ENCODE measurements at regions not wholly inside any gene's neighbourhood (a gene's known extent, or its start where the extent isn't known, plus 50 kb on each side); places are given as distances from the start of the nearest gene placed in this dataset.

GRCh38 chr6:14798594-14798982 lies 447.3 kb upstream of the JARID2 start:
- no peaks in the 10 kb centered on the region for H3K9me3 ChIP-seq (ENCODE audit: control insufficient read depth in 1 of 2, low read length in 2 of 2)
- no peak overlapping the region for H3K4me3 ChIP-seq (ENCODE audit: low read depth in 1 of 2, low read length in 2 of 2)
- H3K36me3 ChIP-seq (ENCODE audit: control insufficient read depth in 1 of 2, insufficient read depth in 2 of 2, low read length in 2 of 2): no peaks in the 10 kb centered on the region
- no peaks in the 10 kb centered on the region for H3K27me3 ChIP-seq (ENCODE audit: control insufficient read depth in 1 of 2, insufficient read depth in 2 of 2, low read length in 2 of 2)
- H3K4me1 ChIP-seq (ENCODE audit: control insufficient read depth in 1 of 2, insufficient read depth in 2 of 2, low read length in 2 of 2): no peaks in the 10 kb centered on the region
- no peak overlapping the region for H3K9ac ChIP-seq (ENCODE audit: low read depth in 1 of 2, low read length in 2 of 2)
- no peak overlapping the region for H3K27ac ChIP-seq (ENCODE audit: low read depth, low read length)

GRCh38 chr6:14798996-14799588 lies 446.8 kb upstream of the JARID2 start:
- peaks cover 1 to 4% of the 10 kb centered on the region in 2 donors for H3K4me1 ChIP-seq (ENCODE audit: control insufficient read depth in 1 of 2, insufficient read depth in 2 of 2, low read length in 2 of 2)
- no peak overlapping the region for H3K27ac ChIP-seq (ENCODE audit: low read depth, low read length)
- H3K36me3 ChIP-seq (ENCODE audit: control insufficient read depth in 1 of 2, insufficient read depth in 2 of 2, low read length in 2 of 2): no peaks in the 10 kb centered on the region
- H3K9me3 ChIP-seq (ENCODE audit: control insufficient read depth in 1 of 2, low read length in 2 of 2): no peaks in the 10 kb centered on the region
- no peak overlapping the region for H3K9ac ChIP-seq (ENCODE audit: low read depth in 1 of 2, low read length in 2 of 2)
- no peak overlapping the region for H3K4me3 ChIP-seq (ENCODE audit: low read depth in 1 of 2, low read length in 2 of 2)
- no peaks in the 10 kb centered on the region for H3K27me3 ChIP-seq (ENCODE audit: control insufficient read depth in 1 of 2, insufficient read depth in 2 of 2, low read length in 2 of 2)

- Histone ChIP-seq H3K4me1 (ENCODE audit: control insufficient read depth in 1 of 2, insufficient read depth in 2 of 2, low read length in 2 of 2) (peaks cover 10 to 12% of the 10 kb centered on the region in 2 donors), H3K9ac (ENCODE audit: low read depth in 1 of 2, low read length in 2 of 2) (no peak overlapping the region), H3K9me3 (ENCODE audit: control insufficient read depth in 1 of 2, low read length in 2 of 2) (no peaks in the 10 kb centered on the region), H3K36me3 (ENCODE audit: control insufficient read depth in 1 of 2, insufficient read depth in 2 of 2, low read length in 2 of 2) (no peaks in the 10 kb centered on the region), H3K27ac (ENCODE audit: low read depth, low read length) (no peak overlapping the region), H3K27me3 (ENCODE audit: control insufficient read depth in 1 of 2, insufficient read depth in 2 of 2, low read length in 2 of 2) (no peaks in the 10 kb centered on the region), H3K4me3 (ENCODE audit: low read depth in 1 of 2, low read length in 2 of 2) (no peak overlapping the region)
Measured at GRCh38 chr6:14799928-14800327, 445.9 kb upstream of the JARID2 start.

- no peak overlapping the region for H3K27ac ChIP-seq (ENCODE audit: low read depth, low read length)
- H3K4me1 ChIP-seq (ENCODE audit: control insufficient read depth in 1 of 2, insufficient read depth in 2 of 2, low read length in 2 of 2): peaks cover 12 to 14% of the 10 kb centered on the region in 2 donors
- H3K9me3 ChIP-seq (ENCODE audit: control insufficient read depth in 1 of 2, low read length in 2 of 2): no peaks in the 10 kb centered on the region
- H3K27me3 ChIP-seq (ENCODE audit: control insufficient read depth in 1 of 2, insufficient read depth in 2 of 2, low read length in 2 of 2): no peaks in the 10 kb centered on the region
- no peak overlapping the region for H3K4me3 ChIP-seq (ENCODE audit: low read depth in 1 of 2, low read length in 2 of 2)
- H3K9ac ChIP-seq (ENCODE audit: low read depth in 1 of 2, low read length in 2 of 2): no peak overlapping the region
- H3K36me3 ChIP-seq (ENCODE audit: control insufficient read depth in 1 of 2, insufficient read depth in 2 of 2, low read length in 2 of 2): no peaks in the 10 kb centered on the region
Measured at GRCh38 chr6:14802514-14803160, 443.2 kb upstream of the JARID2 start.

GRCh38 chr6:14804001-14804784 lies 441.7 kb upstream of the JARID2 start:
- H3K27ac ChIP-seq (ENCODE audit: low read depth, low read length): no peak overlapping the region

GRCh38 chr6:14804785-14805210 lies 441.1 kb upstream of the JARID2 start:
- Histone ChIP-seq H3K27ac (ENCODE audit: low read depth, low read length) (no peak overlapping the region), H3K4me3 (ENCODE audit: low read depth in 1 of 2, low read length in 2 of 2) (no peak overlapping the region), H3K4me1 (ENCODE audit: control insufficient read depth in 1 of 2, insufficient read depth in 2 of 2, low read length in 2 of 2) (peaks cover 12 to 14% of the 10 kb centered on the region in 2 donors), H3K27me3 (ENCODE audit: control insufficient read depth in 1 of 2, insufficient read depth in 2 of 2, low read length in 2 of 2) (no peaks in the 10 kb centered on the region), H3K9me3 (ENCODE audit: control insufficient read depth in 1 of 2, low read length in 2 of 2) (peaks cover 0 to 3% of the 10 kb centered on the region in 2 donors), H3K9ac (ENCODE audit: low read depth in 1 of 2, low read length in 2 of 2) (no peak overlapping the region), H3K36me3 (ENCODE audit: control insufficient read depth in 1 of 2, insufficient read depth in 2 of 2, low read length in 2 of 2) (no peaks in the 10 kb centered on the region)

More at GRCh38 chr6:14804001-14804784, 441.7 kb upstream of the JARID2 start:
- Histone ChIP-seq H3K27me3 (ENCODE audit: control insufficient read depth in 1 of 2, insufficient read depth in 2 of 2, low read length in 2 of 2) (no peaks in the 10 kb centered on the region), H3K9me3 (ENCODE audit: control insufficient read depth in 1 of 2, low read length in 2 of 2) (peaks cover 0 to 3% of the 10 kb centered on the region in 2 donors), H3K4me1 (ENCODE audit: control insufficient read depth in 1 of 2, insufficient read depth in 2 of 2, low read length in 2 of 2) (peaks cover 12 to 14% of the 10 kb centered on the region in 2 donors), H3K9ac (ENCODE audit: low read depth in 1 of 2, low read length in 2 of 2) (no peak overlapping the region), H3K4me3 (ENCODE audit: low read depth in 1 of 2, low read length in 2 of 2) (no peak overlapping the region), H3K36me3 (ENCODE audit: control insufficient read depth in 1 of 2, insufficient read depth in 2 of 2, low read length in 2 of 2) (no peaks in the 10 kb centered on the region)

GRCh38 chr6:14806101-14806500 lies 439.8 kb upstream of the JARID2 start:
- Histone ChIP-seq H3K36me3 (ENCODE audit: control insufficient read depth in 1 of 2, insufficient read depth in 2 of 2, low read length in 2 of 2) (no peaks in the 10 kb centered on the region), H3K4me1 (ENCODE audit: control insufficient read depth in 1 of 2, insufficient read depth in 2 of 2, low read length in 2 of 2) (peaks cover 12 to 14% of the 10 kb centered on the region in 2 donors), H3K27me3 (ENCODE audit: control insufficient read depth in 1 of 2, insufficient read depth in 2 of 2, low read length in 2 of 2) (no peaks in the 10 kb centered on the region), H3K27ac (ENCODE audit: low read depth, low read length) (no peak overlapping the region), H3K4me3 (ENCODE audit: low read depth in 1 of 2, low read length in 2 of 2) (no peak overlapping the region), H3K9ac (ENCODE audit: low read depth in 1 of 2, low read length in 2 of 2) (no peak overlapping the region), H3K9me3 (ENCODE audit: control insufficient read depth in 1 of 2, low read length in 2 of 2) (peaks cover 0 to 3% of the 10 kb centered on the region in 2 donors)

- Histone ChIP-seq H3K27me3 (ENCODE audit: control insufficient read depth in 1 of 2, insufficient read depth in 2 of 2, low read length in 2 of 2) (no peaks in the 10 kb centered on the region), H3K9ac (ENCODE audit: low read depth in 1 of 2, low read length in 2 of 2) (no peak overlapping the region), H3K36me3 (ENCODE audit: control insufficient read depth in 1 of 2, insufficient read depth in 2 of 2, low read length in 2 of 2) (no peaks in the 10 kb centered on the region), H3K9me3 (ENCODE audit: control insufficient read depth in 1 of 2, low read length in 2 of 2) (peaks cover 0 to 3% of the 10 kb centered on the region in 2 donors), H3K4me1 (ENCODE audit: control insufficient read depth in 1 of 2, insufficient read depth in 2 of 2, low read length in 2 of 2) (peaks cover 12 to 14% of the 10 kb centered on the region in 2 donors), H3K4me3 (ENCODE audit: low read depth in 1 of 2, low read length in 2 of 2) (no peak overlapping the region), H3K27ac (ENCODE audit: low read depth, low read length) (no peak overlapping the region)
Measured at GRCh38 chr6:14807130-14807529, 438.7 kb upstream of the JARID2 start.

- peaks cover 0 to 3% of the 10 kb centered on the region in 2 donors for H3K9me3 ChIP-seq (ENCODE audit: control insufficient read depth in 1 of 2, low read length in 2 of 2)
- H3K36me3 ChIP-seq (ENCODE audit: control insufficient read depth in 1 of 2, insufficient read depth in 2 of 2, low read length in 2 of 2): no peaks in the 10 kb centered on the region
- no peak overlapping the region for H3K27ac ChIP-seq (ENCODE audit: low read depth, low read length)
Measured at GRCh38 chr6:14807971-14808370, 437.9 kb upstream of the JARID2 start.

GRCh38 chr6:14810021-14810420 lies 435.8 kb upstream of the JARID2 start:
- Histone ChIP-seq H3K4me1 (ENCODE audit: control insufficient read depth in 1 of 2, insufficient read depth in 2 of 2, low read length in 2 of 2) (peaks cover 1 to 2% of the 10 kb centered on the region in 2 donors), H3K27ac (ENCODE audit: low read depth, low read length) (no peak overlapping the region), H3K9ac (ENCODE audit: low read depth in 1 of 2, low read length in 2 of 2) (no peak overlapping the region), H3K4me3 (ENCODE audit: low read depth in 1 of 2, low read length in 2 of 2) (no peak overlapping the region), H3K9me3 (ENCODE audit: control insufficient read depth in 1 of 2, low read length in 2 of 2) (peaks cover 0 to 3% of the 10 kb centered on the region in 2 donors), H3K27me3 (ENCODE audit: control insufficient read depth in 1 of 2, insufficient read depth in 2 of 2, low read length in 2 of 2) (no peaks in the 10 kb centered on the region), H3K36me3 (ENCODE audit: control insufficient read depth in 1 of 2, insufficient read depth in 2 of 2, low read length in 2 of 2) (no peaks in the 10 kb centered on the region)

More at GRCh38 chr6:14807971-14808370, 437.9 kb upstream of the JARID2 start:
- Histone ChIP-seq H3K4me1 (ENCODE audit: control insufficient read depth in 1 of 2, insufficient read depth in 2 of 2, low read length in 2 of 2) (peaks cover 12 to 14% of the 10 kb centered on the region in 2 donors), H3K27me3 (ENCODE audit: control insufficient read depth in 1 of 2, insufficient read depth in 2 of 2, low read length in 2 of 2) (no peaks in the 10 kb centered on the region), H3K4me3 (ENCODE audit: low read depth in 1 of 2, low read length in 2 of 2) (no peak overlapping the region), H3K9ac (ENCODE audit: low read depth in 1 of 2, low read length in 2 of 2) (no peak overlapping the region)
